Neural progenitor cell (in vitro differentiated cells): ENCODE measurements at regions not wholly inside any gene's neighbourhood (a gene's known extent, or its start where the extent isn't known, plus 50 kb on each side); places are given as distances from the start of the nearest gene placed in this dataset.

Experiments
- EZH2 ChIP-seq: fragments of 200-600 bp; sonication (generic); IDR thresholded peaks from 2 replicates; pipeline ENCODE4 v1.6.1; 2017; ENCODE audit warnings: antibody characterized with exemption, mild to moderate bottlenecking, moderate library complexity
- TF ChIP-seq, protein P1 (sequence below): fragments of 200-600 bp; sonication (generic); IDR thresholded peaks from 2 replicates; pipeline ENCODE4 v1.5.1; 2017; ENCODE audit warnings: antibody characterized with exemption, mild to moderate bottlenecking

DNA sequence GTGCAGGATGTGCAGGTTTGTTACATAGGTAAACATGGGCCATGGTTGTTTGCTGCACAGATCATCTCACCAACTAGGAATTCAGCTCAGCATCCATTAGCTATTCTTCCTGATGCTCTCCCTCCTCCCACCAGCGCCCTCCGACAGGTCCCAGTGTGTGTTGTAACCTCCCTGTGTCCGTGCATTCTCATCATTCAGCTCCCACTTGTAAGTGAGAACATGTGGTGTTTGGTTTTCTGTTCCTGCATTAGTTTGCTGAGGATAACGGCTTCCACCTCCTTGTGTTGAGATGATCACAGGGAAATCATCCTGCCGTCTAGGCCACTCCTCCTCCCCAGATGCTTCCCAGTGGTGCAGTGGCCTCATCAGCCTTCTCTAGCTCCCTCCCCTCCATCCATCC lies 261.6 kb upstream of the GALNT17 start:
- TF ChIP-seq, protein P1, sequence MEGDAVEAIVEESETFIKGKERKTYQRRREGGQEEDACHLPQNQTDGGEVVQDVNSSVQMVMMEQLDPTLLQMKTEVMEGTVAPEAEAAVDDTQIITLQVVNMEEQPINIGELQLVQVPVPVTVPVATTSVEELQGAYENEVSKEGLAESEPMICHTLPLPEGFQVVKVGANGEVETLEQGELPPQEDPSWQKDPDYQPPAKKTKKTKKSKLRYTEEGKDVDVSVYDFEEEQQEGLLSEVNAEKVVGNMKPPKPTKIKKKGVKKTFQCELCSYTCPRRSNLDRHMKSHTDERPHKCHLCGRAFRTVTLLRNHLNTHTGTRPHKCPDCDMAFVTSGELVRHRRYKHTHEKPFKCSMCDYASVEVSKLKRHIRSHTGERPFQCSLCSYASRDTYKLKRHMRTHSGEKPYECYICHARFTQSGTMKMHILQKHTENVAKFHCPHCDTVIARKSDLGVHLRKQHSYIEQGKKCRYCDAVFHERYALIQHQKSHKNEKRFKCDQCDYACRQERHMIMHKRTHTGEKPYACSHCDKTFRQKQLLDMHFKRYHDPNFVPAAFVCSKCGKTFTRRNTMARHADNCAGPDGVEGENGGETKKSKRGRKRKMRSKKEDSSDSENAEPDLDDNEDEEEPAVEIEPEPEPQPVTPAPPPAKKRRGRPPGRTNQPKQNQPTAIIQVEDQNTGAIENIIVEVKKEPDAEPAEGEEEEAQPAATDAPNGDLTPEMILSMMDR: no peak
- TF ChIP-seq EZH2: no peak
